IPS DF 19.7 (cell line): ENCODE measurements at regions not wholly inside any gene's neighbourhood (a gene's known extent, or its start where the extent isn't known, plus 50 kb on each side); places are given as distances from the start of the nearest gene placed in this dataset.
"Not testable (repeated sequence)": the region's sequence is repeated elsewhere in the genome, so short reads cannot be mapped to it uniquely, and the experiment has no call there.

Experiments
- DNase-seq: peaks from one replicate; pipeline ENCODE4 v3.0.0-alpha.2; 2013; ENCODE audit warnings: low read depth, low spot score

DNA sequence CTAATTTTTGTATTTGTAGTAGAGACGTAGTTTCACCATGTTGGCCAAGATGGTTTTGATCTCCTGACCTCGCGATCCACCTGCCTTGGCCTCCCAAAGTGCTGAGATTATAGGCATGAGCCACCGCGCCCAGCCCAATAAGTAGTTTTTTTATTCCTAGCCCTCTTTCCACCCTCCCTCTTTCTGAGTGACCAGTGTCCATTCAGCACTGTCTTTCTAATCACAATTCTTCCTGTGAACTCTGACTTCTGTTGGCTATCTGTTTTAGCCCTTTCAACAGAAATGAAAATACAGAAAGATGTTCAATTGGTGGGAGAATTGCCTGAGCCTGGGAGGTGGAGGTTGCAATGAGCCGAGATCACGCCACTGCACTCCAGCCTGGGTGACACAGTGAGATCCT, 122.3 kb upstream of the LIFR start:
- DNase-seq = not testable (repeated sequence)

DNA sequence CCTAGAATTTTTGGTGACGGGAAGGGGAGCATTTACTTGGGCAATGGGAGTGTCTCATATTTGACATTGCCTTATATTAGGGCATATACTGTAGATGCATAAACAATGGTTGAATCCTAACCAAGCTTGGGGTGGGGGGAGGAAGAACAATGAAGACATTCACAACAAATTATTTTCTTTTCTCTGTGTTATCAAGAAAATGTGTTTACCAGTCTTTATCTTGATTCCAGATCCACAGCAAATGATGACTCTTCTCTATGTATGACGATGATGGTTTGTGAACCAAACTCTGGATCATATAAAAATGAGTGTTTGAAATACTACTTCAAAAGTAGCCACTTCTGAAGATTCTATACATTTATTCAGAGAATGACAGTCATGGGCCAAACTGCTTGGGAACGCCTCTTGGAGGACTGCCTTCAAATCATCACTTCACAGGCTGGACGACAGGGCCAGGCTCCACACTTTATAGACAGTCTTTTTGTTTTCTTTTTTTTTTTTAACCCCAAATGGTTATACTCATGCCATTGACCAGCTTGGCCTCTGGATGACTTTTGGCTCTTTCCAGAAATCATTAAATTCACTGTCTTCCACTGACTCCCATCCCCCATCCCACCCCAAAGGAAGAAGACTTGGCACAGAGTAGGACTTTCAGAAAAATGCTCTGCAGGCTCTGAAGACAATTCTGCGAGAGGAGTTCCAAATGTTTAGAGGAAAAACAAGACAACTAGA, 123.8 kb upstream of the LIFR start:
- DNase-seq = no peak

DNA sequence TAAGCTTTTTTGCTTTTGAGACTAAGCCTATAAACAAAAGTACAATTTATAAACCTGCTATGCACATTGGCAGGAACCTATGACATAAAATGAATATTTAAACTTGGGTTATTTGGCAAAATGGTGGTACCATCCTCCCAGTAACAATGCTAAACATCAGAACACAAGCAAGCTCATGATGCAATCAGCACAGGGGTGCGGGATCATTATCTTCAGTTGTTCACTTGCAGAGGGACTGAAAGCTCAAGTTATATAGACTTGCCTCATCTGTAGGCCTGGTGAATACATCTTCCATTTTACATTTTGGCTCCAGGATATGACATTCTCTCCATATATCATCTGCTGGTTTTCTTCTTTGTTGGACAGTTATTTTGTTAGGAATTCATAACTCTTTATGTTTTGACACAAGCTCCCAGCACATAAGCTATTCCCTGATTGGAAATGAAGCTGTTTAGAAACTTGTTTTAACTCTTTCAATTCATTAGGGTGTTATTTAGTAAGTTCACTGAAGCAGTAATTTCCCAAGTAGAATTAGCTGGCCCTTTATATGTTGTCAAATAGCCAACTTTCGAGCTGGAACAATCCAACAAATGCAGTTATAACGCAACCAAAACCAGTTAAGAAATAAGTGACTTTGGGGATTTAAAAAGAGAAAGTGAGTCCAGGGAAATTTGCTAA, 124.7 kb upstream of the LIFR start:
- DNase-seq = no peak

DNA sequence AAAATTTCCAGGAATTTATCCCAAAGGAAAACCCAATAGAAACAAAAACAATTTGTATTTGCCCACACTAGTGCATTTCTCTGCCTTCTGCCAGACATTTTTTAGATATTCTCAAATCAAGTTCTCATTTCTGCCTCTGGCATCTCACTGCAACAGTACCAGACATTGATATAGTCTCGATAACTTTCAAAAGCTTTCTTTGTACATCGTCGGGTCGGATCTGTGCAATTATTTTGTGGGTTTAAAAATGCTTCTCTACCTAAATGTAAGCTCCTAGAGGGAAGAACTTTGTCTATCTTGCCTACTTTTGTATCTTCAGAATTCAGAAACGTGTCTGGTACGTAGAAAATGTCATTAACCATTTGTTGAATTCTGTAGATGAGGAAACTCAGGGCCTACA, 125.5 kb upstream of the LIFR start:
- DNase-seq = no peak

DNA sequence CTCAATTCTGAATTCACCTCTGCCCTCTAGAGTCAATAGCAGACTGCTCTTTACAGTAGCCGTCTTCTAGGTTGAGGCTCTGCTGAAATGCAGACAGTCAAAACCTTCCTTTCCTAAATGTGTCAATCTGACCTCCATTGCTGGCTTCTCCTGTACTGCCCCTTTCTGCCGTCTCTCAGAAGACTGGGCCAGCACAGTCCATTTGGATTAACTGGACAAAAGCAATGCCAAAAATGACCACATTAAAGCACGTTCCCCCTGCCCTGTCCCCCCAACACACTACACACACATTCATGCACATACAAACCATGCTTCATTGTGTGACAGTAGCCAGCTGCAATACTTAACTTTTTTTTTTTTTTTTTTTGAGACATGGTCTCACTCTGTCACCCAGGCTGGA, 130.2 kb upstream of the LIFR start:
- no peak for DNase-seq

DNA sequence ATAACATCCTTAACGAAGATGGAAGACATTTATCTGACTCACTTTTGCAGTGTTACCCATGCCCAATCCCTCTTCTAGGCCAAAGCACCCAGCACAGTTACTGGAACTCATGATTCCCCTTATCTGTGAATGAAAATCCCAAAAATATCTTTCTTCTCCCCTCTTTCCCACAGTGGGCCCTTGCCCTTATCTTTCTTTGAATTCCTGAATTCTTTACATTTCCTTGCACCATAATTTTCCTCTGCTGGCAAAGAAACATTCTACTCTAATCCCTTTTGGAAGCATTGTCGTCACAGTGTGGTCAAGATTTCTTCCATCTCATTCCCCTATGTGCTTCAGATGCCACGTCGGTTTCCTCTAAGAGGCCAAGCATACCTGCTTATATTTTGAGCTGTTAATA, 135.9 kb upstream of the LIFR start:
- DNase-seq = no peak

DNA sequence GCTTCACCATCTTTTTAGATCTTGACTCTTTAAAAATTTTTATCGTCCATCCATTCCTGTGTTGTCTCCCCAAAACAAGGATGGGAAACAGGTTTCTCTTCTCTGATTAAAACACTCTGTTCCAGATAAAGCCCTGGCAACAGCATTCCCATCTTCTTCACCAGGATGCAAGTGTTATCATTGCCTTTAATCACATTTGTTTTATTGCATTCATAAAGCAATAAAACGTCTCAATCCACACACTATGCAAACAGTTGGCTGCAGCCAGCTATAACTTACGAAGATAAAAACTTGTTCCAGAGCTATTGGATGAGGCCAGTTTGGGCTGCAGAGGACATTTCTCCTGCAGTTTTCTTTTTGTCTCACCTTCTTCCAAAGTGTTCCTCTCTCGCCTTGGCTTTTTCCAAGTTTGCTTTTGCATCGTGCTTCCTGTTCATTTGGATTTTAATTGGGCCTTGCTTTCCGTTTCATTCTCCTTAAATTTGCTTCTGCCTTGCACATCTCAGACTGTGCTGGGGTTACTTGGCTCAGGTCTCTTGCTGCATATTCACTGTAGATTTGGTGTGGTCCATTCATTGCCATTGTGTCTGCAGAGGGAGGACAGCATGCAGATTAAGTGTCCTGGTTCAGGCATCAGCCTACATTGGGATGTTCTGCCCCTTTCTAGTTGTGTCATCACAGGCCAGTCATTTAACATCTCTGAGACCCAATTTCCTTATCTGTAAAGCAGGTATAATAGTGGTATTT, 136.5 kb upstream of the LIFR start:
- no peak for DNase-seq

DNA sequence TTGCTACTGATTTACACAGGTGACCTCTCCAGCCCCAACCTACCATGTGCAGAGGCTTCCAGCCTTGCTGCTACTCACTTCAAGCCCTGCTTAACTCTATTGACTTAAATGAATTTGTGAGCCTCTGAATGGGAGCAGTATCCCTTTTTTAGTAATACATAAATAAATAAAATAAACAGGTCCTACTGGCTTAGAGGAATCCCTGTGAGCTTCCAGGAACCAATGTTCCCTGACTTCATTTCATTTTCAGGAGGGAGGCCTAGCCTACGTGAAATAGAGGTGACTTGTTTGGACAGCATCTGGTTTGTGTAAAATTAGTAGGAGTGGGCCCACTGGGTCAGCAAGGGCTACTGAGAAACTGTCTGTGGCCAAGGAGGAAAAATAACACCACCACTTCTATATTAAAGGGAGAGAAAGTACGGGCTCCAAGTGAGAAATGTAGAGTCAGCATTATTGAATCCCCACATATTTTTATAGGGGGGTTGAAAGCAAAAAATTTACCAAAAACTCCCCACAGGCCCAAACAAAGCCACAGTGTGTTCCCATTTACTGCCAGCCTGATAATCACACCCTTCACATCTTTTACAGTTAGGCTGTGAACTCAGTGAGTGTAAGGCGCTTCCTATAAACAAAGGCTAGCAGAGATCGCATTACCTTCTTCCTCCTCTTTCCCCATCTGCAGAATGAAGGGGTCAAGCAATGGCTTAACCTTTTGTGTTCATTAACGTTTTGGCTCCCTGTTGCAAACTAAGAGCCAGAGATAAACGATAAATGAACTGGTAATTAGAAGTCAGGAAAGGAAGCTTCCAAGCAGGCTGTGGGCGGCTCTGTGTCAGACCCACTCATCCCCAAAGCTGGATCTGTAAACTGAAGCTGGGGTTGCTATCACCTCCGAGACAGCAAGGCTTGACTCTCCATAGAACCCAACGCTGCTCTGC, 138.8 kb upstream of the LIFR start:
- DNase-seq = no peak

DNA sequence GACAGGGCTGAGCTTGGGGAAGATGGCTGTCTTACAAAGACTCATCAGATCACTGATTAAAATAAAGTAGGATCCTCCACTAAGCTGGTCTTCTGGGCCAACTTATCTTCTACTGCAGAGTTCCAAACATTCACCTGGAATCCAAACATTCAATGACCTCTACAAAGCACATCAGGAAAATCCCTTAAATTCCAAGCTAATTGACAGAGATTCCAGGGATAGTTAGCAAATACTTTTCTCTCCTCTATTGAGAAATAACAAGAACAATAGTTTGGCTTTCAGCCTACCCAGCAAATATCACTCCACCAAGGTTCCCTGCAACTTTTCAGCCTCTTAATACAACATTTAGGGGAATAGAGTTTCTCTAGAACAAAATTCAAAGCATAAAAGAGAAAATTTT, 140.6 kb upstream of the LIFR start:
- DNase-seq = peak; percentile 9

DNA sequence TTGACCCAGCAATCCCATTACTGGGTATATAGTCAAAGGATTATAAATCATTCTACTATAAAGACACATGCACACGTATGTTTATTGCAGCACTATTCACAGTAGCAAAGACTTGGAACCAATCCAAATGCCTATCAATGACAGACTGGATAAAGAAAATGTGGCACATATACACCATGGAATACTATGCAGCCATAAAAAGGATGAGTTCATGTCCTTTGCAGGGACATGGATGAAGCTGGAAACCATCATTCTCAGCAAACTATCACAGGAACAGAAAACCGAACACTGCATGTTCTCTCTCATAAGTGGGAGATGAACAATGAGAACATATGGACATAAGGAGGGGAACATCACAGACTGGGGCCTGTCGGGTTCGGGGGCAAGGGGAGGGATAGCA, 140.3 kb upstream of the OSMR start:
- DNase-seq = not testable (repeated sequence)

DNA sequence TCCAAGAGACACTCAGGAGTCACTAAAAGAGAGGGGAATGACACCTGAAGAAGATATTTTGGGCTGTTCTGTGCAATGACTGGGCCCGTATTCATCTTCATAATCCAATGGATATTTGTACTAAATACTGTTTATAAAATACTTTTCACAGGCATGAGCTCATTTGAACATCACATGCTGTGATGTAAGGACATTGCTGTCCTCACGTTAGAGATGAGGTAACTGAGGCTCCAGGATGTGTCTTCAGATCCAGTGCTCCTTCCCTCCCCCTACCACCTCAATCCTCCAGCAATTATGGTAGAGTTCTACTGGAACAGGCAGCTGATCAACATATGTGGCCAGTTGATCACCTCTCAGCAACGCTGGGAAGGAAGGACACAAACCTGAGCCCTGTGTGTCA, 139.4 kb upstream of the OSMR start:
- DNase-seq = no peak

DNA sequence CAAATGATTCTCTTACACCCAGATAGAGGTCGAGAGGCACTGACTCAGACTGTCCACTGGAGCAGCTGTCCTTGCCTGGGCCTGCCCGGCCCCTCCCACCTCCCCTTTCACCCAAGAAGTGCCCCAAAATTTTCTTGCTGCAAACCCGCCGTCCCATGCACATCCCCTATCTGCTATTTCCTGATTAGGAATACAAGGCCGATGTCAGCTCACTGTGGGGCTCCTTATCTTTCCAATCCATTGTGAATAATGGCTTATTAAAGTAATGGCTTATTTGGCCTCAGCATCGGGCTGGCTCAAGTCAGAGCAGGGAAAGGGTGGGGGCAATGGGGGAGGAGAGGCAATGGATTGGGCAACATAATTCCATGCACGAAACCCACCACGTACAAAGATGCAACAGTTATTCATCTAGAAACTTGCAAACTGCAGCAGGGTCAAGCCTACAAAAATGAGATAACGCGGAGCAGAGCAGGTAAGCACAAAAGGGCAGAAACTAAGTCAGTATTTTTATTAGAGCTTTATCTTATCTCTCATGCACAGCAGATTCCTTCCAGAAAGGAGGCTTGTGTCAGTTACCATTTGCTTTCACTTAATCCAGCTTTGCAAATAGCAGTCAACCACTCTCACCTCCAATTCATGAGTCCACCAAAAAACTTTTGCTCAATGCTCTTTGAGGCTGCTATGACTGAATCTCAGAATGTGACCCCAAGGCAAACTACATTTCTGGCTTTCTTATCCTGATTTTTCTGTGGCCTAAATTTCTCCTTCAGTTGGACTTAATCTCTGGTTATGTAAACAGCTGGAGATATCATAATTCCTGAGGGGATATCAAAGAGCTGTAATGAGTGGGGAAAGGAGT, 138.2 kb upstream of the OSMR start:
- no peak for DNase-seq

DNA sequence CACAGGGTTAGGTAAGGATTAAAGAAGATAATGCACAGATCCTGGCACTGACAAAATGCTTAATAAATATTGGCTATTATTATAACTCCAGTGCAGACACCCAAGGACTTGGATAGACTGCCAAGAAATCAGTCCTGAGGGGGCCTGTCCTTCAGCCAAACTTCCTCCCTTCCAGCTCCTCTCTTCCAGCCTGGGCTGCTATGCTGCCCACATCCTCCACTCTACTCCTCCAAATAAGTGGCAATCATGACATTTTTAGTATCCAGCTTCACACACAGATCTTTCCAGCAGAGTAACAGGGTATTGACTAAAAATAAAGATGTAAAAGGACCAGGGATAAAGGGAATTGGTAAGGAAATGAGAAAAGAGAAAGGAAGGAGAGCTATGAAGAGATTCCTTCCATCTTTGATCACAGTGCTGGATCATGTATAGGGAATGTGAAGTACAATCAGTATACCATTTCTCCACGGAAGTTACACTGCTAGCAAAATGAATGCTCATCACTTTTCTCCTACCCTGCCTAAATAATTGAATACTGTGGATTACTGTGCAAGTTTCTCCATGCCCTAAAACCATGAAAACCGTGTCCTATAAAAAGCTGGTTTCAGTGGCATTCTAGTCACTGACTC, 136.0 kb upstream of the OSMR start:
- DNase-seq = no peak

DNA sequence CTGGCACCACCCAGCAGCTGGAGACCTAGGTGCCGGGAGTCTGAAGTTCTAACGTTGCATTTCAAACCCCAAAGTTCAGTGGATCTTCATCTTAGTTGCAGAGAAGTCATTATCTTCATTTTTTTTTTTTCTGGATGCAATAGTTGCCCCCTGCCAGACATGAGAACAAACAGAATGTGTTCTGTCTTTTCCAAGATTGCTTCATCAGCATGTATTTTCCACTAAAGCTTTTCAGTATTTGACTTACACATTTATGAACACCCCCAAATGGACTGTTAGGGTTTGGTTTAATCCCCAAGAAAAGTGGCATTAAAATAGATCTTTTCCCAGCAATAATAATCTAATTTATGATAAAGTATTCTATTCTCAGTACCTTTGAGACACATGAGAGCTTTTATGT, 135.2 kb upstream of the OSMR start:
- DNase-seq = no peak

DNA sequence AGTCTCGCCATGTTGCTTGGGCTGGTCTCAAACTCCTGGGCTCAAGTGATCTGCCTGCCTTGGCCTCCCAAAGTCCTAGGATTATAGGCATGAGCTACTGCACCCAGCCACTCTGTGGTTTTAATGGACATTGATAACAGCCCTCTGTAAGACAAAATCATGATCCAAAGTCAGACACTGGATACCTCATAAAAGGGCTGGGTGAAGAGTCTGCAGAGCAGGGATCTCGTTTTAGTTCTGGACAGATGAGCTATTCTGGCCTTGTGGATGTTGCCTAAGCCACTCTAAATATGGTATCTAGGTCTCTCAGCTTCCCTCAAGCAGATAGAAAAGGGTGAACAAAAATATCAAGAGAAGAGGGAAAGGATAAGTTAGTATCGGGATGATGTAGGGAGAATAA, 133.4 kb upstream of the OSMR start:
- DNase-seq = no peak

DNA sequence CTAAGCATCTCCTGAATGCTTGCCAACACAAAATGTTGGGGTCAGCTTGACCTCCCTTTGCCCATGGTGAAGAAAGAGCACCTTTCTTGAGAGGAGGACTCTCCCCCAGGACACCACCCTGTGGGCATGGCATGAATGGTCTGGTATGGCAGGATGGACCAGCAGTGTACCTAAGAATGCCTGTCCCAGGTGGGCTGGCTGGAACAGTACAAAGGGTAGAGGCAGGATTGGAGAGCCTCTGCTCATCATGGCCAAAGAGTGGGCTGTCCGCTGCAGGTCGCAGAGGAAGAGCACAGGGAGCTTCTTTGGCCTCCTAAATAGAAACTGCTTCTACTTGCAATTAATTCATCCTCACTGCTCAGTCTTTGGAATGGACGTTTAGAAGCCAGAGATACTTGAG, 131.6 kb upstream of the OSMR start:
- no peak for DNase-seq

DNA sequence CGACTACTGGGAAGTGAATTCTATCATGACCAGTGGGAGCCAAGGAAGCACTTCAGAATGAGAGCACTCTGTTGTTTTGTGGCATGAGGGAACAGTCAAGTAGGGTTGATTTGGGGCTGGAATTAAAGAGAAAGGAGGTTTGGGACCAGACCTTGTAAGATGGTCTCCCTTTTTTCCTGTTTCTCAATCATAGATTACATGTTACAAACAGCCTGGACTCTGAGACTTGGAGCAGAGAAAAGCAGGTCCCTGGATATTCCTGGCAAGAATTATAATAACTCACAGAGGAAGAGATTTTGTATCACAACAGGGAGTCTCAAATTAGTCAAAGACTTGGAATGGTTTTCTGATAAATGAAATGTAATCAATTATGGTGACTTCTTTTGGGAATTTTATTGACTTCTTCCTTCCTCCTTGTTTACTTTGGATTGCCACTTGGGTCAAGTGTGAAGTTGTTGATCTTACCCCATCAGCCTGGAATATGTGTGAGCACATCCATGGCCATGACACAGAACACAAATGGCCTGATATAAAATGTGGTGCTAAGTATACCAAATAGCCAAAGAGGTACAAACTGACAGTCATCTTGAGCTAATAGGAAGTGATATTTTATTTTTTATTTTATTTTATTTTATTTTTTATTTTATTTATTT, 131.0 kb upstream of the OSMR start:
- no peak for DNase-seq

DNA sequence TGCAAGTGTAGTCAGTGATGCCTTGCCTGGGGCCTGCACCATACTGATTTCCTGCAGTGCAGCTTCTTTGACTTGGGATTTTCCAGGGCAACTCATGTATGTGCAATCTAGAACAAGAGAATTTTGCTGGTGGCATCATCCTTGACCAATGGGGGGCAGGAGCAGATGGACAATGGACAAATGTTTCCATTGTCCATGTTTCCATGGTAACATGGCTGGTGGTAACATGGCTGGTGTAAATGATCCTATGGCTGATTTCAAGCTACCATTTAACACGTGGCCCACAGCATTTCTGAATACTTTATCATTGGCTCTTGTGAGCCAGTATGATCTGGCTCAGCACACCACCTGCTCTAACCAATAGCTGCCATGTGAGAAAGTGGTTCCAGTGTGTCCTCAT, 130.1 kb upstream of the OSMR start:
- no peak for DNase-seq

DNA sequence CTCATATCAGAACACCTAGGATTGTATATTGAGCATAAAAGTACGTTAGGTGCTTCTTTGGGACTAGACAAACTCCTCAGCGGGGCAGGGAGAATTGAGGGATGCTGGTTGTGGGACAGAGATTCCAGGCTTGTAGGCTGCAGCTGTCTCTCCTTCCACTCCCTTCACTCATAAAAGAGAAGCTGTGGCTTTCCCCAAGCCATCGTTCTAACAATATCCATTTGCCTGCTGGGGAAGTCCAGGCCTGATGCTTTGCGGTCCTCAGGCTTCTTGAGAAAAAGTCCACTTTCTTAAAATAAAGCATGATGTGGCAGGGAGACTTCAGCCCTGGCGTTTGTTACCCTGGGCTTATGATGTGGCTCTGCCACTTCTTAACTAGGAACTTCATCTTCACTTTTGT, 129.3 kb upstream of the OSMR start:
- DNase-seq = no peak
